HG03196 (cell line): ENCODE measurements at regions not wholly inside any gene's neighbourhood (a gene's known extent, or its start where the extent isn't known, plus 50 kb on each side); places are given as distances from the start of the nearest gene placed in this dataset.
"Not testable (repeated sequence)": the region's sequence is repeated elsewhere in the genome, so short reads cannot be mapped to it uniquely, and the experiment has no call there.

Experiments
- ATAC-seq: cut with Tn5 transposase; IDR thresholded peaks from one replicate; pipeline ENCODE4 v1.9.1; 2021; ENCODE audit not compliant: unreplicated experiment

- no peak for ATAC-seq
Observed at GRCh38 chr2:209145941-209146681, 277.7 kb upstream of the MAP2 start.

GRCh38 chr2:209146682-209147320 is 277.0 kb upstream of the MAP2 start:
- no peak for ATAC-seq

- ATAC-seq, result no peak
Observed at GRCh38 chr2:209147981-209148380, 275.9 kb upstream of the MAP2 start.

GRCh38 chr2:209160800-209161588 is 262.9 kb upstream of the MAP2 start:
- no peak for ATAC-seq

- ATAC-seq, result no peak
Observed at GRCh38 chr2:209162129-209162528, 261.7 kb upstream of the MAP2 start.

GRCh38 chr2:209181984-209182383 is 241.9 kb upstream of the MAP2 start:
- ATAC-seq, result no peak

GRCh38 chr2:209186886-209187285 is 237.0 kb upstream of the MAP2 start:
- not testable (repeated sequence) for ATAC-seq

GRCh38 chr2:209189893-209190292 is 234.0 kb upstream of the MAP2 start:
- ATAC-seq, result peak; percentile 57

GRCh38 chr2:209191139-209191538 is 232.7 kb upstream of the MAP2 start:
- ATAC-seq, result peak; percentile 48

- ATAC-seq, result no peak
Observed at GRCh38 chr2:209194717-209195116, 229.1 kb upstream of the MAP2 start.

GRCh38 chr2:209208211-209208610 is 215.6 kb upstream of the MAP2 start:
- ATAC-seq, result peak; percentile 62

- ATAC-seq, result no peak
Observed at GRCh38 chr2:209209943-209210342, 213.9 kb upstream of the MAP2 start.

GRCh38 chr2:209230560-209230959 is 193.3 kb upstream of the MAP2 start:
- ATAC-seq, result no peak

- no peak for ATAC-seq
Observed at GRCh38 chr2:209236377-209236776, 187.5 kb upstream of the MAP2 start.

GRCh38 chr2:209238765-209239584 is 184.9 kb upstream of the MAP2 start:
- no peak for ATAC-seq

GRCh38 chr2:209239585-209239938 is 184.3 kb upstream of the MAP2 start:
- no peak for ATAC-seq

GRCh38 chr2:209240204-209240603 is 183.6 kb upstream of the MAP2 start:
- no peak for ATAC-seq

- no peak for ATAC-seq
Observed at GRCh38 chr2:209253544-209253943, 170.3 kb upstream of the MAP2 start.

- ATAC-seq, result no peak
Observed at GRCh38 chr2:209259767-209260166, 164.1 kb upstream of the MAP2 start.

- ATAC-seq, result no peak
Observed at GRCh38 chr2:209260281-209260680, 163.6 kb upstream of the MAP2 start.
